CD4-positive, alpha-beta T cell treated with Interleukin-4 for 4 hours (primary cell): ENCODE measurements at regions not wholly inside any gene's neighbourhood (a gene's known extent, or its start where the extent isn't known, plus 50 kb on each side); places are given as distances from the start of the nearest gene placed in this dataset.

Experiments used
- DNase-seq: peaks from one replicate; pipeline ENCODE4 v3.0.0-alpha.2; 2020

- no peak for DNase-seq
These were observed 530.2 kb downstream of the CCDC85A start for GRCh38 chr2:56713978-56714377.

- no peak for DNase-seq
These were observed 530.6 kb downstream of the CCDC85A start for GRCh38 chr2:56714400-56714799.

- DNase-seq, result no peak
These were observed 531.9 kb downstream of the CCDC85A start for GRCh38 chr2:56715683-56716082.

GRCh38 chr2:56718413-56718812 lies 534.6 kb downstream of the CCDC85A start:
- DNase-seq, result no peak

GRCh38 chr2:56729212-56729611 lies 545.4 kb downstream of the CCDC85A start:
- no peak for DNase-seq

GRCh38 chr2:56732946-56733345 lies 549.2 kb downstream of the CCDC85A start:
- no peak for DNase-seq

GRCh38 chr2:56739413-56739812 lies 555.6 kb downstream of the CCDC85A start:
- DNase-seq, result no peak

GRCh38 chr2:56741601-56742102 lies 557.9 kb downstream of the CCDC85A start:
- DNase-seq, result no peak

GRCh38 chr2:56743807-56744206 lies 560.0 kb downstream of the CCDC85A start:
- no peak for DNase-seq

- no peak for DNase-seq
These were observed 565.5 kb downstream of the CCDC85A start for GRCh38 chr2:56749152-56749752.

GRCh38 chr2:56753182-56753581 lies 569.4 kb downstream of the CCDC85A start:
- DNase-seq, result no peak

- DNase-seq, result no peak
These were observed 570.4 kb downstream of the CCDC85A start for GRCh38 chr2:56754066-56754615.

GRCh38 chr2:56754627-56755026 lies 570.8 kb downstream of the CCDC85A start:
- no peak for DNase-seq

GRCh38 chr2:56757884-56758545 lies 574.2 kb downstream of the CCDC85A start:
- DNase-seq, result no peak

- no peak for DNase-seq
These were observed 579.9 kb downstream of the CCDC85A start for GRCh38 chr2:56763683-56764082.

- no peak for DNase-seq
These were observed 585.2 kb downstream of the CCDC85A start for GRCh38 chr2:56768973-56769372.

GRCh38 chr2:56770490-56770889 lies 586.7 kb downstream of the CCDC85A start:
- DNase-seq, result no peak

GRCh38 chr2:56784046-56784445 lies 600.3 kb downstream of the CCDC85A start:
- DNase-seq, result no peak

- DNase-seq, result no peak
These were observed 617.4 kb downstream of the CCDC85A start for GRCh38 chr2:56801214-56801613.

GRCh38 chr2:56801770-56802169 lies 618.0 kb downstream of the CCDC85A start:
- DNase-seq, result no peak

GRCh38 chr2:56803596-56803995 lies 619.8 kb downstream of the CCDC85A start:
- no peak for DNase-seq

GRCh38 chr2:56806924-56807323 lies 623.1 kb downstream of the CCDC85A start:
- no peak for DNase-seq

GRCh38 chr2:56807861-56808260 lies 624.1 kb downstream of the CCDC85A start:
- DNase-seq, result no peak

GRCh38 chr2:56811401-56811800 lies 627.6 kb downstream of the CCDC85A start:
- DNase-seq, result no peak
